Activated CD4-positive, alpha-beta memory T cell treated with anti-CD3 and anti-CD28 coated beads for 36 hours (primary cell): ENCODE measurements at regions not wholly inside any gene's neighbourhood (a gene's known extent, or its start where the extent isn't known, plus 50 kb on each side); places are given as distances from the start of the nearest gene placed in this dataset.
"Not testable (repeated sequence)": the region's sequence is repeated elsewhere in the genome, so short reads cannot be mapped to it uniquely, and the experiment has no call there.

Source experiments
- CTCF ChIA-PET: fragments of 350-600 bp; sonication (Branson Sonifier 250); formaldehyde crosslinking; loops from one replicate; lab custom pipeline; 2021; ENCODE audit warnings: antibody characterized with exemption, inconsistent platforms; lab: Charles Lee
- POLR2A ChIA-PET: fragments of 350-600 bp; sonication (Branson Sonifier 250); formaldehyde crosslinking; loops from one replicate; lab custom pipeline; 2021; ENCODE audit warnings: antibody characterized with exemption; lab: Charles Lee
- DNase-seq: peaks from one replicate; pipeline ENCODE4 v3.0.0-alpha.2; 2020
- H3K27ac Mint-ChIP-seq: one replicate; pipeline ENCODE4 v1.8.0; 2021; ENCODE audit warnings: mixed read lengths
- H3K27me3 Mint-ChIP-seq: one replicate; pipeline ENCODE4 v1.8.0; 2021; ENCODE audit warnings: mixed read lengths
- H3K36me3 Mint-ChIP-seq: one replicate; pipeline ENCODE4 v1.8.0; 2021; ENCODE audit warnings: mixed read lengths
- H3K4me1 Mint-ChIP-seq: one replicate; pipeline ENCODE4 v1.8.0; 2021; ENCODE audit warnings: low read depth, mixed read lengths
- H3K4me3 Mint-ChIP-seq: one replicate; pipeline ENCODE4 v1.8.0; 2021; ENCODE audit warnings: mild to moderate bottlenecking, mixed read lengths
- H3K9me3 Mint-ChIP-seq: one replicate; pipeline ENCODE4 v1.8.0; 2021; ENCODE audit warnings: mixed read lengths
- intact Hi-C: fragments of 100-400 bp; cut with micrococcal nuclease; formaldehyde crosslinking; loops from one replicate; pipeline ENCODE4 v1.15.1; 2023

DNA sequence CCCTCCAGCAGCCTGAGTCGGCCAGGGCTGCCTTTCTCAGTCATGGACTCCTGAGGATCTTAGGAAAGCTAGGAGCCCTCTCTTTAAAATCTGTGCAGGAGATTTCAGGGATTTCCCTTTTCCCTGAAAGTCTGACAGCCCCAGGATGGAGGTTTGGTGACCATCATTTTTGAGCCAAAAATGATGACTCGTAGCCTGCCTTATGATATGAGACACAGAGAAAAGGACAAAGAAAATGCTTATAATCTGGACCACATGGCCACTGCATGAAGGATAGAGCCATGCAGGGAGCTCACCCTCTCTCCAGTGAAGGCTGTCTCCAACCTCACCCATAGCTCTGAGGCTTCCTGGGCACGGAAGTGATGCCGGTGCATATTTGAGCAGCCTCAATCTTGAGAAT, 106.6 kb upstream of the CHST15 start:
- H3K4me1 Mint-ChIP-seq = no peaks in the 10 kb centered on the region
- intact Hi-C loops = no loop called here
- no peaks in the 10 kb centered on the region for H3K9me3 Mint-ChIP-seq
- DNase-seq = no peak
- POLR2A ChIA-PET = no interaction called here
- CTCF ChIA-PET = interaction anchor here (1.7 kb wide), 1 partner anchor 189 kb away, joined by 3 read pairs; no protein-coding TSS in a partner anchor
- H3K4me3 Mint-ChIP-seq = no peak overlapping the region
- no peak overlapping the region for H3K27ac Mint-ChIP-seq
- peaks cover 8% of the 10 kb centered on the region for H3K27me3 Mint-ChIP-seq
- no peaks in the 10 kb centered on the region for H3K36me3 Mint-ChIP-seq

DNA sequence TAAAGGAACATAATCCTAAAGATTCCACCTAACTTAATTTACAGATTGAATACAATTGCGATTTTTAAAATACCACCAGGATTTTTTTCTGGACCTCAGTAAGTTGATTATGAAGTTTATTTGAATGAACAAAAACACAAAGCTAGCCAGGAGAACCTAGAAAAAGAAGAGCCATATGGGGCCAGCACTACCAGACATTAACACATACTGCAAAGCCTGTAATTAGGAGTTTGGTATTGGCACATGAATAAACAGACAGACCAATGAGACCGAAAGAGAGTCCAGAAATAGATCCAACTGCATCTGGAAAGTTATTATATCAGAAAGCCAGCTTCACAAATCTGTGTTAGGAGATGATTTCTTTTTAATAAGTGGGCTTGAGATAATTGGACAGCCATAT, 105.5 kb upstream of the CHST15 start:
- Mint-ChIP-seq H3K36me3 (no peaks in the 10 kb centered on the region), H3K9me3 (no peaks in the 10 kb centered on the region), H3K27ac (no peak overlapping the region), H3K4me3 (no peak overlapping the region), H3K27me3 (peaks cover 9% of the 10 kb centered on the region), H3K4me1 (no peaks in the 10 kb centered on the region)
- DNase-seq = no peak
- ChIA-PET POLR2A (no interaction called here), CTCF (no interaction called here)
- intact Hi-C loops = no loop called here

GRCh38 chr10:124198125-124198501, 104.7 kb upstream of the CHST15 start:
- intact Hi-C loops = no loop called here
- ChIA-PET POLR2A (no interaction called here), CTCF (no interaction called here)
- Mint-ChIP-seq H3K27me3 (peaks cover 10% of the 10 kb centered on the region), H3K27ac (no peak overlapping the region), H3K4me3 (no peak overlapping the region), H3K9me3 (no peaks in the 10 kb centered on the region), H3K36me3 (no peaks in the 10 kb centered on the region), H3K4me1 (no peaks in the 10 kb centered on the region)
- DNase-seq = no peak

DNA sequence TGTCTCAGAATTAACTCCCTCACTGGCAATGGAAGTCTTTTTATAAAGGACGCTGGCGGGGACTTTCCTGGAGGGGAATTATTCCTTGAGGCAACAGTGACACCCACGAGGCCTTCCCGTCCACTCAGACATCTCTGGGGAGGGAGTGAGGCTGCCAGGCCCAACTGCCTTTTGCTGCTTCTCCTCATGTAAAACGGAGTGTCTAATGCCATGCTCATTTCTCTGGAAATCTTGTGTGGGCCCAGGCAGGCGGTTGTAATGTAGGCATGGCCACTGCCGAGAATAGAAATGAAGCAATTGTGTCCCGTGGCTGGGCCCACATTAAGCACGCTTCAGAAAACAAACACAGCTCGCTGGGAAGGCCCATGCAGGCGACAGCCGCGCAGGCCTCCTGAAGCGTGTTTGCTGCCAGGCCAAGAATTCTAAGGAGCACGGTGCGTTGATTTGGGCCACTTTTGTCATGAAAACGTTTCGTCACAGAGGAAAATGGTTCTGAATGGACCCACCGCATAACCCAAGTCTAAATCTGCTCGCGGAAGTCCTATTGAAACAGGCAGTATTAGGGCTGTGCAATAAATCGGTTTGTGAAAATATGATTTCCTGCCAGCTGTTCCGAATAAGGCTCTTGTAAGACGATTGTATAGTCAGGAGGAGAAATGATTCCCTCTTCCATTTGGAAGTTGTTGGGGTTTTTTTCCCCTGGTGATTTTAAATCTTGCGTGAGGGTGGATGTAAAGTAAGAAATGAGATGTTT, 104.2 kb upstream of the CHST15 start:
- Mint-ChIP-seq H3K27ac (no peak overlapping the region), H3K4me1 (no peaks in the 10 kb centered on the region), H3K9me3 (no peaks in the 10 kb centered on the region), H3K4me3 (no peak overlapping the region), H3K27me3 (peaks cover 15% of the 10 kb centered on the region), H3K36me3 (no peaks in the 10 kb centered on the region)
- POLR2A ChIA-PET = no interaction called here
- intact Hi-C loops = no loop called here
- no peak for DNase-seq
- CTCF ChIA-PET = no interaction called here

- Mint-ChIP-seq H3K27me3 (peaks cover 23% of the 10 kb centered on the region), H3K9me3 (no peaks in the 10 kb centered on the region), H3K27ac (no peak overlapping the region), H3K4me3 (no peak overlapping the region), H3K36me3 (no peaks in the 10 kb centered on the region), H3K4me1 (no peaks in the 10 kb centered on the region)
- POLR2A ChIA-PET = no interaction called here
- intact Hi-C loops = no loop called here
- CTCF ChIA-PET = no interaction called here
- DNase-seq = no peak
Observed at GRCh38 chr10:124196659-124197058, 103.3 kb upstream of the CHST15 start.

- no peaks in the 10 kb centered on the region for H3K4me1 Mint-ChIP-seq
- CTCF ChIA-PET = no interaction called here
- DNase-seq = no peak
Observed at GRCh38 chr10:124194199-124194824, 100.9 kb upstream of the CHST15 start.

DNA sequence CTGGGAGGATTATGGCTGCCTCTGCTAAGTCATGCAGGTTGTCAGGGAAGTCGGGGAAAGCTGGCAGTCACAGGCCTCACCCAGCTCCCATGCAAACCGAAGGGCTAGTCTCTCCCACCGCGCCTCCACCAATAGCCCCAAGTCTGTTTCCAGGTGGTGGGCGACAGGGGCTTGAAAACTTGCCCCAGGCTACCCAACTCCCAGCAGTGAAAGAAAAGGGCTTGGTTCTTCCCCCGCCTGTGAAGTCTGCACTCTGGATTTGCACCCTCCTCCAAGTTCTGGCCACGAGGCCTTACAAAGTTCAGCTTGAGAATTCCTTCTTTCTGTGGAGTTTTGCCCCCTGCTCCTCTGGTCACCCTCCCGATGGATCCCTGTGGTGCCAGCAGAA, 99.9 kb upstream of the CHST15 start:
- Mint-ChIP-seq H3K9me3 (no peaks in the 10 kb centered on the region), H3K27ac (no peak overlapping the region), H3K27me3 (peaks cover 31% of the 10 kb centered on the region), H3K4me1 (no peaks in the 10 kb centered on the region), H3K4me3 (no peak overlapping the region), H3K36me3 (no peaks in the 10 kb centered on the region)
- intact Hi-C loops = no loop called here
- ChIA-PET POLR2A (no interaction called here), CTCF (interaction anchor here (1.8 to 1.9 kb wide), 2 partner anchors 196 to 211 kb away, joined by 4 to 5 read pairs; no protein-coding TSS in a partner anchor)
- no peak for DNase-seq

More at GRCh38 chr10:124194199-124194824, 100.9 kb upstream of the CHST15 start:
- POLR2A ChIA-PET = no interaction called here
- Mint-ChIP-seq H3K9me3 (no peaks in the 10 kb centered on the region), H3K4me3 (no peak overlapping the region), H3K36me3 (no peaks in the 10 kb centered on the region), H3K27me3 (peaks cover 27% of the 10 kb centered on the region), H3K27ac (no peak overlapping the region)
- intact Hi-C loops = no loop called here

- peaks cover 31% of the 10 kb centered on the region for H3K27me3 Mint-ChIP-seq
- H3K9me3 Mint-ChIP-seq, intact Hi-C loops, DNase-seq, H3K27ac Mint-ChIP-seq, H3K4me1 Mint-ChIP-seq, H3K36me3 Mint-ChIP-seq, POLR2A ChIA-PET, H3K4me3 Mint-ChIP-seq: not testable (repeated sequence)
- CTCF ChIA-PET = interaction anchor here (1.8 to 1.9 kb wide), 3 partner anchors 196 to 211 kb away, joined by 4 to 5 read pairs (median 4); no protein-coding TSS in a partner anchor
Observed at GRCh38 chr10:124192664-124193308, 99.4 kb upstream of the CHST15 start.

GRCh38 chr10:124190476-124190875, 97.1 kb upstream of the CHST15 start:
- H3K9me3 Mint-ChIP-seq, POLR2A ChIA-PET, CTCF ChIA-PET, H3K4me3 Mint-ChIP-seq, H3K4me1 Mint-ChIP-seq, intact Hi-C loops, H3K36me3 Mint-ChIP-seq, DNase-seq, H3K27ac Mint-ChIP-seq: not testable (repeated sequence)
- H3K27me3 Mint-ChIP-seq = peaks cover 25% of the 10 kb centered on the region

DNA sequence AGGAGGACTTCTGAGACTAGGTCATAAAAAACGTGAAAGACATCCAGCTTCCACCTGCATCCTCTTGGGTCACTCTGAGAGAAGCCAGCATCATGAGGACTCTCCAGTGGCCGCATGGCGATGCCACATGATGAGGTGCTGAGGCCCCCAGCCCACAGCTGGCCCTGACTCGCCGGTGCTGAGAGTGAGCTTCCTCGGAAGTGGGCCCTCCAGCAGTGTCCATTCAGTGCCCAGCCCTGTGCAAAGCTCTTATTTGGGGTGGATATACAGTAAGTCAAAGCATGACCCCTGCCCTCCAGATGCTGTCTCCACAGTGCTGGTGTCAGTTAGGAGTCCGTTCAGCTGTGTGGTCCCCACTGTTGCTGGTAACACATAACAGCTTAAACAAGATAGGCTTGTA, 93.6 kb upstream of the CHST15 start:
- H3K4me3 Mint-ChIP-seq = no peak overlapping the region
- H3K9me3 Mint-ChIP-seq = no peaks in the 10 kb centered on the region
- ChIA-PET POLR2A (no interaction called here), CTCF (no interaction called here)
- intact Hi-C loops = no loop called here
- H3K27ac Mint-ChIP-seq = no peak overlapping the region
- no peaks in the 10 kb centered on the region for H3K4me1 Mint-ChIP-seq
- no peak for DNase-seq
- no peaks in the 10 kb centered on the region for H3K36me3 Mint-ChIP-seq
- peaks cover 19% of the 10 kb centered on the region for H3K27me3 Mint-ChIP-seq

DNA sequence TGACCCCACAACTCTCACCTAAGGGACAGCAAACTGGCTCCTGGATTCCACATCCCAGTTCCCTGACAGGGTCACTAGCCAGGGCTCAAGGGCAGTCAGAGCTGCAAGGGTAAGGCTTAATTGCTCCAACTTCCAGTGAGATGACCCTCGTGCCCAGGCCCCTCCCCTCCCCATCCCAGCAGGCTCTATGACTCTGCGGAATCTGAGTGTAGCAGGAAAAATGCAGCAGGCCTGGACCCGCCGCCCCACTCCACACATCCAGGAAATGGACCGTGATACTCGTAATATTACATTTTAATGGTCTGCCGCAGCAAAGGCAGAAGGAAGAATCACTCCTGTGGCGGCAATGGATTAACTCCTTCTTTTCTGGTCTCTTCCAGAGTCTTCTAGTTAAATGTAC, 91.7 kb upstream of the CHST15 start:
- ChIA-PET CTCF (interaction anchor here (1.2 to 2.0 kb wide), 2 partner anchors 190 to 204 kb away, joined by 4 to 6 read pairs; no protein-coding TSS in a partner anchor), POLR2A (no interaction called here)
- H3K9me3 Mint-ChIP-seq = no peaks in the 10 kb centered on the region
- DNase-seq = no peak
- H3K4me1 Mint-ChIP-seq = peaks cover 11% of the 10 kb centered on the region
- no peak overlapping the region for H3K27ac Mint-ChIP-seq
- peaks cover 14% of the 10 kb centered on the region for H3K27me3 Mint-ChIP-seq
- intact Hi-C loops = no loop called here
- no peak overlapping the region for H3K4me3 Mint-ChIP-seq
- H3K36me3 Mint-ChIP-seq = no peaks in the 10 kb centered on the region

DNA sequence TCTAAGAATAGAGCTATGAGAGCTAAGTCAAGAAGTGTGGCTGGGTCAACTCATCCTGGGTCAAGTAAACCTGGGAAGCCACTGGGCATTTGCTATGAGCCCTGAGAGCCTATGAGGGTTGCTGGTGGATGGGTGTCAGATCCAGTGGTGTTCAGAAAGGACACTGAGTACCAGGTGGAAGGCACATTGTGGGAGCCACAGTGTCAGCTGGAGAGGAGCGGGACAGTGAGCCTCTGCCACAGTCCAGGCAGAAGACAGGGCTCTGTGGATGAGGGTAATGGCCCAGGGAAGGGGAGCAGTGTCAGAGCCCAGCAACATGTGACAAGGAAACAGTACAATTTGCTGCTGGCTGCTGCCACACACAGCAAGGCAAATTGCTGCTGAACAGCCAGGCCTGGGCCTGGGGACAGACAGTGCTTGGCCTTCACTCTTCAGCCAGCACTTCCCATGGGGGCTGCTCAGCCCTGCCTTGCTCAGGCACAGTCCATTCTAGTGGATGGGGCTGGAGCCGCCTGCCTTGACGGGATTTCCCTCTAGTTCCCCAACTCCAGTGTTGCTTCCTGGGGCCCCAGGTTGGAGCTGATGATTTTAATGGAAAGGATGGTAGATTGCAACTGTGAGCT, 90.9 kb upstream of the CHST15 start:
- peaks cover 11% of the 10 kb centered on the region for H3K4me1 Mint-ChIP-seq
- H3K9me3 Mint-ChIP-seq = no peaks in the 10 kb centered on the region
- peaks cover 11% of the 10 kb centered on the region for H3K27me3 Mint-ChIP-seq
- ChIA-PET CTCF (interaction anchor here (2.0 kb wide), 1 partner anchor 205 kb away, joined by 6 read pairs; no protein-coding TSS in a partner anchor), POLR2A (no interaction called here)
- no peaks in the 10 kb centered on the region for H3K36me3 Mint-ChIP-seq
- no peak for DNase-seq
- H3K4me3 Mint-ChIP-seq = no peak overlapping the region
- H3K27ac Mint-ChIP-seq = no peak overlapping the region
- intact Hi-C loops = no loop called here
